Neuronal stem cell (in vitro differentiated cells): ENCODE measurements at regions not wholly inside any gene's neighbourhood (a gene's known extent, or its start where the extent isn't known, plus 50 kb on each side); places are given as distances from the start of the nearest gene placed in this dataset.

Source experiments
- DNase-seq: peaks from one replicate; pipeline ENCODE4 v3.0.0-alpha.2; 2013; ENCODE audit warnings: low spot score
- H2AFZ ChIP-seq: one replicate; pipeline ENCODE4 v1.6.1; 2013; ENCODE audit warnings: mild to moderate bottlenecking, low read length, inconsistent platforms
- H2AK5ac ChIP-seq: 2 replicates; pipeline ENCODE4 v1.6.1; 2013; ENCODE audit warnings: low read depth, mild to moderate bottlenecking, inconsistent platforms, low read length, moderate library complexity, mixed read lengths
- H2BK120ac ChIP-seq: 2 replicates; pipeline ENCODE4 v1.6.1; 2013; ENCODE audit warnings: low read depth, mild to moderate bottlenecking, inconsistent platforms, low read length, moderate library complexity, mixed read lengths
- H2BK12ac ChIP-seq: one replicate; pipeline ENCODE4 v1.6.1; 2013; ENCODE audit warnings: low read length, inconsistent platforms
- H2BK15ac ChIP-seq: 2 replicates; pipeline ENCODE4 v1.6.1; 2013; ENCODE audit warnings: mild to moderate bottlenecking, low read length, inconsistent platforms, mixed read lengths
- H2BK5ac ChIP-seq: one replicate; pipeline ENCODE4 v1.6.1; 2013; ENCODE audit warnings: inconsistent platforms, mild to moderate bottlenecking, low read length, moderate library complexity
- H3K14ac ChIP-seq: one replicate; pipeline ENCODE4 v1.6.1; 2013; ENCODE audit warnings: low read length, inconsistent platforms
- H3K18ac ChIP-seq: 2 replicates; pipeline ENCODE4 v1.6.1; 2013; ENCODE audit warnings: low read length, inconsistent platforms
- H3K23ac ChIP-seq: 2 replicates; pipeline ENCODE4 v1.6.1; 2013; ENCODE audit warnings: low read depth, mild to moderate bottlenecking, mixed read lengths, low read length, inconsistent platforms; ENCODE audit not compliant: poor library complexity
- H3K27ac ChIP-seq: replicated peaks from 3 replicates; pipeline ENCODE4 v1.5.1; 2013; ENCODE audit warnings: low read length, inconsistent platforms
- H3K27me3 ChIP-seq, 3 experiments: 2 replicates each; pipeline ENCODE4 v1.6.1; 2013; ENCODE audit warnings: low read length in 3 of 3, mild to moderate bottlenecking in 2 of 3, inconsistent platforms in 1 of 3, low read depth in 1 of 3, mixed read lengths in 1 of 3, moderate library complexity in 1 of 3; ENCODE audit not compliant: control insufficient read depth in 3 of 3, insufficient read depth in 3 of 3
- H3K36me3 ChIP-seq, 2 donors: replicated peaks in 1 of 2; 2 replicates each; pipeline ENCODE4 v1.6.1; 2013; ENCODE audit warnings: low read length in 2 of 2; ENCODE audit not compliant: control insufficient read depth in 2 of 2, insufficient read depth in 2 of 2
- H3K4ac ChIP-seq: 2 replicates; pipeline ENCODE4 v1.6.1; 2013; ENCODE audit warnings: inconsistent platforms, mild to moderate bottlenecking, low read length, moderate library complexity
- H3K4me1 ChIP-seq, 2 donors: 1 replicate in 1 of 2; 2 replicates in 1 of 2; pipeline ENCODE4 v1.6.1; 2013; ENCODE audit warnings: low read length in 2 of 2, low read depth in 1 of 2; ENCODE audit not compliant: control insufficient read depth in 2 of 2, insufficient read depth in 1 of 2
- H3K4me2 ChIP-seq: one replicate; pipeline ENCODE4 v1.6.1; 2013; ENCODE audit warnings: mild to moderate bottlenecking, low read length, inconsistent platforms; ENCODE audit not compliant: insufficient read depth, poor library complexity, severe bottlenecking
- H3K4me3 ChIP-seq, 2 donors: 2 replicates each; pipeline ENCODE4 v1.5.1; 2013; ENCODE audit warnings: low read length in 2 of 2, mild to moderate bottlenecking in 2 of 2, inconsistent platforms in 1 of 2, moderate library complexity in 1 of 2
- H3K79me1 ChIP-seq: one replicate; pipeline ENCODE4 v1.6.1; 2013; ENCODE audit warnings: low read depth, mild to moderate bottlenecking, inconsistent platforms, low read length, moderate library complexity
- H3K9ac ChIP-seq: one replicate; pipeline ENCODE4 v1.6.1; 2013; ENCODE audit warnings: mild to moderate bottlenecking, low read depth, low read length, inconsistent platforms; ENCODE audit not compliant: poor library complexity
- H3K9me3 ChIP-seq, 2 donors: replicated peaks in 1 of 2; 2 replicates each; pipeline versions ENCODE3 to v1.6.1; 2013; ENCODE audit warnings: low read length in 2 of 2, mild to moderate bottlenecking in 2 of 2, inconsistent platforms in 1 of 2, low read depth in 1 of 2, mixed read lengths in 1 of 2, moderate library complexity in 1 of 2; ENCODE audit not compliant: control insufficient read depth in 2 of 2, insufficient read depth in 1 of 2
- H4K8ac ChIP-seq: one replicate; pipeline ENCODE4 v1.6.1; 2013; ENCODE audit warnings: low read depth, mild to moderate bottlenecking, inconsistent platforms, low read length, moderate library complexity
- H4K91ac ChIP-seq: one replicate; pipeline ENCODE4 v1.6.1; 2013; ENCODE audit warnings: low read length, low read depth, mild to moderate bottlenecking, inconsistent platforms; ENCODE audit not compliant: poor library complexity
- WGBS, 2 donors: extraction: QIAGEN DNeasy Blood & Tissue Kit; methylation state at CpG; one replicate each; pipeline ENCODE4 v1.1.7; 2013; ENCODE audit warnings: missing lambda C conversion rate in 2 of 2, mixed read lengths in 1 of 2; ENCODE audit not compliant: insufficient read length in 2 of 2, insufficient replicate concordance in 1 of 2; ENCODE audit errors: extremely low coverage in 2 of 2; 5-methylcytosine and 5-hydroxymethylcytosine counted together

DNA sequence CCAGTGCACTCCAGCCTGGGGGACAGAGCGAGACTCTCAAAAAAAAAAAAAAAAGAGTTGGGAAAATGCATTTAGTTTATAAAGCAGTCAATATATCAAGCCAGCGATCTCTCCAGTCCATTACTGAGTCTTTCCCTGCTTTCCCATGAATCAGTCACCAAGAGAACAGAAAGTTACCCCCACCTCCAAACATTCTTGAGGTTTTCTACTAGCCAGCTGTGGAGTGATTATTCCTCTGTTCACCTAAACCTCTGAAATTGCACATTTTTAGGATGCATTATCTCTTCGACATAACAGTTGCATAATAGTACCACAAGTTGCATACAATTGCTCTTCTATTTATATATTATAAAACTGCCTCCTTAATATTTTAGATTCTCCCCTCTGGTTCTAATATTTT, 134.8 kb upstream of the DIO3 start:
- H2AK5ac ChIP-seq: no peak overlapping the region
- no peak overlapping the region for H3K9ac ChIP-seq
- H2BK15ac ChIP-seq: no peak overlapping the region
- H3K79me1 ChIP-seq: no peaks in the 10 kb centered on the region
- no peak overlapping the region for H3K23ac ChIP-seq
- WGBS, 2 donors: no CpG with 5 or more reads among the region's 3 CpGs
- H3K4me2 ChIP-seq: no peak overlapping the region
- DNase-seq: no peak
- H4K8ac ChIP-seq: no peak overlapping the region
- no peaks in the 10 kb centered on the region for H3K27me3 ChIP-seq
- no peak overlapping the region for H2BK5ac ChIP-seq
- no peak overlapping the region for H2AFZ ChIP-seq
- no peak overlapping the region for H2BK120ac ChIP-seq
- no peak overlapping the region for H3K4ac ChIP-seq
- H2BK12ac ChIP-seq: no peak overlapping the region
- H3K18ac ChIP-seq: no peak overlapping the region
- no peaks in the 10 kb centered on the region for H3K36me3 ChIP-seq
- H3K4me1 ChIP-seq: no peaks in the 10 kb centered on the region
- no peak overlapping the region for H3K14ac ChIP-seq
- H3K9me3 ChIP-seq: peaks cover 3 to 7% of the 10 kb centered on the region in 2 donors
- no peak overlapping the region for H4K91ac ChIP-seq
- no peak overlapping the region for H3K4me3 ChIP-seq
- no peak overlapping the region for H3K27ac ChIP-seq

- Histone ChIP-seq H2AFZ (no peak overlapping the region), H3K18ac (no peak overlapping the region), H2AK5ac (no peak overlapping the region), H3K9me3 (peaks cover 3 to 7% of the 10 kb centered on the region in 2 donors), H3K4me1 (no peaks in the 10 kb centered on the region), H3K27ac (no peak overlapping the region), H2BK5ac (no peak overlapping the region), H4K91ac (no peak overlapping the region), H3K14ac (no peak overlapping the region), H3K23ac (no peak overlapping the region), H4K8ac (no peak overlapping the region), H3K36me3 (no peaks in the 10 kb centered on the region), H3K79me1 (no peaks in the 10 kb centered on the region), H3K4me3 (no peak overlapping the region), H3K27me3 (no peaks in the 10 kb centered on the region), H3K9ac (no peak overlapping the region), H2BK12ac (no peak overlapping the region), H3K4me2 (no peak overlapping the region), H2BK120ac (no peak overlapping the region), H2BK15ac (no peak overlapping the region), H3K4ac (no peak overlapping the region)
- no peak for DNase-seq
- WGBS, 2 donors: no CpG with 5 or more reads among the region's 1 CpG
Observed at GRCh38 chr14:101428409-101428808, 132.9 kb upstream of the DIO3 start.

DNA sequence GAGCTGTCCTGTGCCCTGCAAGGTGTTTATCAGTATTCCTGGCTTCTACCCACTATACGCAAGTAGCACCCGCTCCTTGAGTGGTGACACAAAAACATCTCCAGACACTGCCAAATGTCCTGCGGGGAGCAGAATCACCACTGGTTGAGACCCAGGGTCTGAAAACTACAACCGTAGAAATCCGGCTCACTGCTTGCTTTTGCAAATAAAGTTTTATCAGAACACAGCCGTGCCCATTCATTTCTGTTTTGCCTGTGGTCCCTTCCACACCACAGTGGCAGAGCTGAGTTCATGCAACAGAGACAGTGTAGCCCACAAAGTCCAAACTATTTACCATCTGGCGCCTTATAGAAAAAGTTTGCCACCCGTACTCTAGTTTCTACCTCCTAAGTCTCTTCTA, 125.7 kb upstream of the DIO3 start:
- H2AK5ac ChIP-seq: no peak overlapping the region
- no peak overlapping the region for H3K27ac ChIP-seq
- H3K4ac ChIP-seq: no peak overlapping the region
- H2BK120ac ChIP-seq: no peak overlapping the region
- H2BK5ac ChIP-seq: no peak overlapping the region
- no peak overlapping the region for H3K14ac ChIP-seq
- H3K23ac ChIP-seq: no peak overlapping the region
- DNase-seq: no peak
- no peak overlapping the region for H4K8ac ChIP-seq
- no peak overlapping the region for H3K18ac ChIP-seq
- H3K9me3 ChIP-seq: no peaks in the 10 kb centered on the region
- no peak overlapping the region for H3K4me3 ChIP-seq
- no peaks in the 10 kb centered on the region for H3K27me3 ChIP-seq
- no peaks in the 10 kb centered on the region for H3K79me1 ChIP-seq
- no CpG with 5 or more reads among the region's 8 CpGs for WGBS, 2 donors
- H2AFZ ChIP-seq: no peak overlapping the region
- H3K4me1 ChIP-seq: no peaks in the 10 kb centered on the region
- H4K91ac ChIP-seq: no peak overlapping the region
- H2BK12ac ChIP-seq: no peak overlapping the region
- H3K9ac ChIP-seq: no peak overlapping the region
- H3K36me3 ChIP-seq: no peaks in the 10 kb centered on the region
- H2BK15ac ChIP-seq: no peak overlapping the region
- no peak overlapping the region for H3K4me2 ChIP-seq

DNA sequence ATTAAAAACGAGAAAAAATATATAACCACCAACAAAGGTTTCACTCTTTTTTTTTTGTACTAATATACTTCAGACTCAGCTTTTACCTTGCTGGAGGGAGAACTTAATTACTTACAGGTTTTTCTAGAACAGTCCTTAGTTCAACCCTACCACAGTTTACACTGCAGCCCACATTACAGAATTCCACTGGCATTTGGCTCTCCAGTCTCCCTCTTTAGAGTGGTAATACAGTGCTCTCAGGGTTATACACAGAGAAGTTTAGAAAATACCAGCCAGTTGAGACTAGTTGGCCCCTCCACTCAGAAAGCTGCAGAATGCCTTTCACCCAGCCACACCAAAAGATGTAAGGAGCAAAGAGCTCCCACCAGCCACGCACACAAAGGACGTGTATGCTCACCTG, 122.3 kb upstream of the DIO3 start:
- H2AFZ ChIP-seq: peak overlapping the region; percentile 35
- H3K79me1 ChIP-seq: no peaks in the 10 kb centered on the region
- H3K18ac ChIP-seq: no peak overlapping the region
- no peak overlapping the region for H2BK15ac ChIP-seq
- H3K14ac ChIP-seq: no peak overlapping the region
- H4K8ac ChIP-seq: no peak overlapping the region
- no peak overlapping the region for H3K27ac ChIP-seq
- H2BK120ac ChIP-seq: no peak overlapping the region
- no peak overlapping the region for H3K9ac ChIP-seq
- no peak overlapping the region for H3K4ac ChIP-seq
- no peak overlapping the region for H3K23ac ChIP-seq
- H2AK5ac ChIP-seq: no peak overlapping the region
- H3K4me2 ChIP-seq: no peak overlapping the region
- no peak overlapping the region for H2BK5ac ChIP-seq
- no peaks in the 10 kb centered on the region for H3K4me1 ChIP-seq
- H2BK12ac ChIP-seq: no peak overlapping the region
- no peak overlapping the region for H3K4me3 ChIP-seq
- H3K9me3 ChIP-seq: no peaks in the 10 kb centered on the region
- no peaks in the 10 kb centered on the region for H3K27me3 ChIP-seq
- no peak overlapping the region for H4K91ac ChIP-seq
- H3K36me3 ChIP-seq: no peaks in the 10 kb centered on the region
- DNase-seq: no peak
- no CpG with 5 or more reads among the region's 3 CpGs for WGBS, 2 donors
